Heart right ventricle (tissue), 16 donors: ENCODE measurements at regions not wholly inside any gene's neighbourhood (a gene's known extent, or its start where the extent isn't known, plus 50 kb on each side); places are given as distances from the start of the nearest gene placed in this dataset.
"Not testable (repeated sequence)": the region's sequence is repeated elsewhere in the genome, so short reads cannot be mapped to it uniquely, and the experiment has no call there.

Source experiments
- ATAC-seq, 8 donors: fragments of 200-7000 bp; cut with Tn5 transposase; one replicate each; pipeline ENCODE4 v1.9.1; 2020; ENCODE audit warnings: mild to moderate bottlenecking in 8 of 8, moderate library complexity in 8 of 8, moderate number of reproducible peaks in 1 of 8
- DNase-seq, 2 donors: peaks; one replicate each; pipeline ENCODE4 v3.0.0-alpha.2; 2020
- H3K27ac ChIP-seq, 10 donors: fragments of 200-600 bp; sonication (generic) in 2 of 10; one replicate each; pipeline versions ENCODE4 v1.5.0 to v1.8.0; 2020 to 2022; ENCODE audit warnings: mild to moderate bottlenecking in 3 of 10
- H3K27me3 ChIP-seq, 7 donors: fragments of 200-600 bp; one replicate each; pipeline ENCODE4 v1.8.0; 2021 to 2022; ENCODE audit warnings: mild to moderate bottlenecking in 2 of 7
- H3K36me3 ChIP-seq, 9 donors: fragments of 200-600 bp; sonication (generic) in 1 of 9; one replicate each; pipeline versions ENCODE4 v1.5.0 to v1.8.0; 2020 to 2022; ENCODE audit warnings: mild to moderate bottlenecking in 2 of 9
- H3K4me1 ChIP-seq, 9 donors: fragments of 200-600 bp; sonication (generic) in 1 of 9; one replicate each; pipeline versions ENCODE4 v1.5.0 to v1.8.0; 2020 to 2022; ENCODE audit warnings: mild to moderate bottlenecking in 4 of 9
- H3K4me3 ChIP-seq, 10 donors: fragments of 200-600 bp; sonication (generic) in 2 of 10; one replicate each; pipeline versions ENCODE4 v1.5.0 to v1.8.0; 2020 to 2022; ENCODE audit warnings: mild to moderate bottlenecking in 7 of 10, moderate library complexity in 2 of 10
- H3K9me3 ChIP-seq, 11 donors: fragments of 200-600 bp in 10 of 11; sonication (generic) in 2 of 11; one replicate each; pipeline versions ENCODE4 v1.5.0 to v1.8.0; 2013 to 2022; ENCODE audit warnings: mild to moderate bottlenecking in 2 of 11, control low read depth in 1 of 11, moderate library complexity in 1 of 11
- CTCF ChIP-seq, 9 donors: fragments of 200-600 bp; sonication (generic) in 2 of 9; IDR thresholded peaks; one replicate each; pipeline versions ENCODE4 v1.5.0 to v1.8.0; 2021 to 2022; ENCODE audit warnings: antibody characterized with exemption in 9 of 9, mild to moderate bottlenecking in 5 of 9, moderate library complexity in 1 of 9
- WGBS, 2 donors: extraction: QIAGEN DNeasy Blood & Tissue Kit; methylation state at CpG; one replicate each; pipeline ENCODE4 v1.1.7; 2013; ENCODE audit warnings: inconsistent platforms in 1 of 2; 5-methylcytosine and 5-hydroxymethylcytosine counted together
- intact Hi-C, 10 donors: fragments of 100-400 bp; cut with DNase I; formaldehyde crosslinking; loops; one replicate each; pipeline versions ENCODE4 v1.11.1 to v1.14.2; 2022
- donor health status: Arrhythmogenic right ventricular cardiomyopathy.
- donor health status: ischemic (EF 13 %, LVEDD 7.1; RV severe dilation, severe dysfunction).
- donor health status: healthy with polysubstance abuse.
- donor health status: DM: no; HTN: yes; CAD: no.
- donor health status: DM: no; HTN: no; CAD: no.
- donor health status: ischemic (EF 25% LVEDD 6.9; RV normal size, moderate dysfunction).
- donor health status: ischemic (EF 25% LVEDD 5.7; RV mildly dilated, moderate dysfunction).
- donor health status: healthy.
- donor health status: DM: yes; HTN: yes; CAD: no.
- donor health status: Ischemic cardiomyopathy.
- donor health status: ischemic (EF 35%, LVEDD 5.7; RV mildly dilated, moderate dysfunction).
- donor health status: nonischemic (EF 11% LVEDD 7.7; RV severe dilation, severe dysfunction).
- donor health status: DM: yes; HTN: yes; CAD: no.
- donor health status: PGD.
- donor health status: ischemic (EF 29% LVEDD 5.4; RV normal size, mild dysfunction).
- donor health status: nonischemic (EF 23%, LVEDD 6.1; RV moderate dilation, normal function).

DNA sequence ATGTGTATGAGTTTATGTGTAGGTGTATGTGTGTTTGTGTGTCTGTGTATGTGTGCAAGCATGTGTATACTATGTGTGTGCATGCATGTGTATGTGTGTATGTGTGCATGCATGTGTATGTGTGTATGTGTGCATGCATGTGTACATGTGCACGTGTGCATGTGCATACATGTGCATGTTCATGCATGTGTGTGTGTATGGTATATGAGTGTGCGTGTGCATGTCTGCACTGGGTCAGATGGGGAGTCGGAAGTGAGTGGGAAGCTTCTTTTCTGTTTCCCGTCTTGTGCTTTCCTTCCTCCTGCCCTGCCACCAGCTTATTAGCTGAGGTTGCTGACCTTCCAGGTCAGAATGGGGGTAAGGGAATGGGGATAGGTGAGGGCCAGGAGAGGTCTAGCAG, 174.7 kb downstream of the MAP2K4 start:
- intact Hi-C loops = no loop called here
- no peak for TF ChIP-seq CTCF (IDR thresholded peaks at IDR 0.05)
- ATAC-seq (no peak), DNase-seq (no peak)
- Histone ChIP-seq H3K27me3 (no peaks in the 10 kb centered on the region), H3K27ac (no peak overlapping the region), H3K4me3 (no peak overlapping the region), H3K36me3 (no peaks in the 10 kb centered on the region), H3K4me1 (no peaks in the 10 kb centered on the region), H3K9me3 (peaks cover 0 to 6% (median 0%) of the 10 kb centered on the region in 11 donors)
- 73 to 74% methylated on average over 4 of the region's 4 CpGs for WGBS, 2 donors

GRCh38 chr17:12201294-12201880, 180.7 kb downstream of the MAP2K4 start:
- Histone ChIP-seq H3K4me1 (peaks cover 0 to 6% (median 0%) of the 10 kb centered on the region in 9 donors), H3K9me3 (peaks cover 0 to 13% (median 0%) of the 10 kb centered on the region in 11 donors), H3K27ac (no peak overlapping the region), H3K27me3 (no peaks in the 10 kb centered on the region), H3K36me3 (no peaks in the 10 kb centered on the region), H3K4me3 (no peak overlapping the region)
- no peak for TF ChIP-seq CTCF (IDR thresholded peaks at IDR 0.05)
- no peak for ATAC-seq
- intact Hi-C loops = no loop called here
- no peak for DNase-seq
- WGBS, 2 donors = 75 to 76% methylated on average over 4 of the region's 4 CpGs

- Histone ChIP-seq H3K4me3 (no peak overlapping the region), H3K27ac (no peak overlapping the region), H3K36me3 (no peaks in the 10 kb centered on the region), H3K9me3 (no peaks in the 10 kb centered on the region), H3K4me1 (peaks cover 0 to 9% (median 0%) of the 10 kb centered on the region in 9 donors), H3K27me3 (no peaks in the 10 kb centered on the region)
- 75 to 82% methylated on average over 2 of the region's 2 CpGs for WGBS, 2 donors
- no peak for ATAC-seq
- no peak for DNase-seq
- no peak for TF ChIP-seq CTCF (IDR thresholded peaks at IDR 0.05)
- intact Hi-C loops = no loop called here
Observed at GRCh38 chr17:12209632-12210191, 189.0 kb downstream of the MAP2K4 start.

DNA sequence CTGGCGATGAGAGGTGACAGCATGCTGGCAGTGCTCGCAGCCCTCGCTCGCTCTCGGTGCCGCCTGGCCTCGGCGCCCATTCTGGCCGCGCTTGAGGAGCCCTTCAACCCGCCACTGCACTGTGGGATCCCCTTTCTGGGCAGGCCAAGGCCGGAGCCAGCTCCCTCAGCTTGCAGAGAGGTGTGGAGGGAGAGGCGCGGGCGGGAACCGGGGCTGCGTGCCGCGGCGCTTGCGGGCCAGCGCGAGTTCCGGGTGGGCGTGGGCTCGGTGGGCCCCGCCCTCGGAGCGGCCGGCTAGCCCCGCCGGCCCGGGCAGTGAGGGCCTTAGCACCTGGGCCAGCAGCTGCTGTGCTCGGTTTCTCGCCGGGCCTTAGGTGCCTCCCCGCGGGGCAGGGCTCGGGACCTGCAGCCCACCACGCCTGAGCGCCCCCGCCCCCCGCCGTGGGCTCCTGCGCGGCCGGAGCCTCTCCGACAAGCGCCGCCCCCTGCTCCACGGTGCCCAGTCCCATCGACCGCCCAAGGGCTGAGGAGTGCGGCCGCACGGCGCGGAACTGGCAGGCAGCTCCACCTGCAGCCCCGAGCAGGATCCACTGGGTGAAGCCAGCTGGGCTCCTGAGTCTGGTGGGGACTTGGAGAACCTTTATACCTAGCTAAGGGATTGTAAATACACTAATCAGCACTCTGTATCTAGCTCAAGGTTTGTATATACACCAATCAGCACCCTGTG, 200.2 kb downstream of the MAP2K4 start:
- H3K27me3 ChIP-seq, H3K27ac ChIP-seq, H3K9me3 ChIP-seq, H3K4me3 ChIP-seq, intact Hi-C loops, H3K4me1 ChIP-seq, DNase-seq, ATAC-seq, H3K36me3 ChIP-seq: not testable (repeated sequence)
- WGBS, 2 donors = 96 to 97% methylated on average over 57 to 59 of the region's 59 CpGs

- H3K27me3 ChIP-seq = no peaks in the 10 kb centered on the region
- 91 to 93% methylated on average over 4 of the region's 4 CpGs for WGBS, 2 donors
- DNase-seq (no peak), ATAC-seq (no peak)
- H3K9me3 ChIP-seq = no peaks in the 10 kb centered on the region
- TF ChIP-seq CTCF (IDR thresholded peaks at IDR 0.05) = no peak
- H3K4me3 ChIP-seq = no peak overlapping the region
- no peaks in the 10 kb centered on the region for H3K36me3 ChIP-seq
- peaks cover 0 to 2% (median 0%) of the 10 kb centered on the region in 9 donors for H3K4me1 ChIP-seq
- intact Hi-C loops = no loop called here
- no peak overlapping the region for H3K27ac ChIP-seq
Observed at GRCh38 chr17:12222392-12222791, 201.7 kb downstream of the MAP2K4 start.
